Endothelial cell of hepatic sinusoid (primary cell): ENCODE measurements at regions not wholly inside any gene's neighbourhood (a gene's known extent, or its start where the extent isn't known, plus 50 kb on each side); places are given as distances from the start of the nearest gene placed in this dataset.

Source experiments
- in situ Hi-C: cut with HindIII; loops from 2 replicates; pipeline ENCODE4 v1.10.0; 2017; ENCODE audit warnings: low sequenced_read_pairs

- in situ Hi-C loops, result no loop called here
Observed at GRCh38 chr15:69505956-69506556, 53.4 kb downstream of the RPLP1 start.

GRCh38 chr15:69508659-69509058, 56.0 kb downstream of the RPLP1 start:
- in situ Hi-C loops, result no loop called here

- in situ Hi-C loops, result no loop called here
Observed at GRCh38 chr15:69509131-69509530, 56.5 kb downstream of the RPLP1 start.

GRCh38 chr15:69510556-69510955, 57.9 kb downstream of the RPLP1 start:
- in situ Hi-C loops, result no loop called here

- in situ Hi-C loops, result no loop called here
Observed at GRCh38 chr15:69511015-69511414, 58.4 kb downstream of the RPLP1 start.

- in situ Hi-C loops, result no loop called here
Observed at GRCh38 chr15:69511716-69512340, 59.2 kb downstream of the RPLP1 start.

- in situ Hi-C loops, result no loop called here
Observed at GRCh38 chr15:69513450-69513960, 60.9 kb downstream of the RPLP1 start.

GRCh38 chr15:69513986-69514385, 61.4 kb downstream of the RPLP1 start:
- in situ Hi-C loops, result no loop called here

- in situ Hi-C loops, result no loop called here
Observed at GRCh38 chr15:69515508-69515907, 62.9 kb downstream of the RPLP1 start.

GRCh38 chr15:69515926-69516325, 63.3 kb downstream of the RPLP1 start:
- in situ Hi-C loops, result no loop called here

GRCh38 chr15:69517052-69517451, 64.4 kb downstream of the RPLP1 start:
- in situ Hi-C loops, result no loop called here

GRCh38 chr15:69518806-69519205, 66.2 kb downstream of the RPLP1 start:
- in situ Hi-C loops, result no loop called here

GRCh38 chr15:69520067-69520466, 67.4 kb downstream of the RPLP1 start:
- in situ Hi-C loops, result no loop called here

- in situ Hi-C loops, result no loop called here
Observed at GRCh38 chr15:69522361-69522760, 69.7 kb downstream of the RPLP1 start.

- in situ Hi-C loops, result no loop called here
Observed at GRCh38 chr15:69523010-69524001, 70.7 kb downstream of the RPLP1 start.

GRCh38 chr15:69524296-69524695, 71.7 kb downstream of the RPLP1 start:
- in situ Hi-C loops, result no loop called here

- in situ Hi-C loops, result no loop called here
Observed at GRCh38 chr15:69524814-69525213, 72.2 kb downstream of the RPLP1 start.

- in situ Hi-C loops, result no loop called here
Observed at GRCh38 chr15:69525543-69525942, 72.9 kb downstream of the RPLP1 start.

GRCh38 chr15:69526081-69527061, 73.8 kb downstream of the RPLP1 start:
- in situ Hi-C loops, result no loop called here

- in situ Hi-C loops, result no loop called here
Observed at GRCh38 chr15:69529141-69529540, 76.5 kb downstream of the RPLP1 start.
